Parathyroid adenoma (tissue), 2 donors: ENCODE measurements at regions not wholly inside any gene's neighbourhood (a gene's known extent, or its start where the extent isn't known, plus 50 kb on each side); places are given as distances from the start of the nearest gene placed in this dataset.

Experiments used
- H2AFZ ChIP-seq: fragments of 300-600 bp; sonication (generic); one replicate; pipeline ENCODE4 v1.7.0; 2017; ENCODE audit warnings: antibody characterized with exemption, mild to moderate bottlenecking
- H3K27ac ChIP-seq: fragments of 300-600 bp; sonication (generic); one replicate; pipeline ENCODE4 v1.7.0; 2017
- H3K27me3 ChIP-seq: fragments of 300-600 bp; sonication (generic); one replicate; pipeline ENCODE4 v1.7.0; 2017; ENCODE audit warnings: low read length; ENCODE audit not compliant: control insufficient read depth, insufficient read depth
- H3K36me3 ChIP-seq: fragments of 300-600 bp; sonication (generic); one replicate; pipeline ENCODE4 v1.7.0; 2017; ENCODE audit warnings: low read length; ENCODE audit not compliant: control insufficient read depth, insufficient read depth
- H3K4me1 ChIP-seq: fragments of 300-600 bp; sonication (generic); one replicate; pipeline ENCODE4 v1.7.0; 2017; ENCODE audit warnings: control low read depth
- H3K4me2 ChIP-seq: fragments of 300-600 bp; sonication (generic); one replicate; pipeline ENCODE4 v1.7.0; 2017; ENCODE audit warnings: low read length
- H3K4me3 ChIP-seq: fragments of 300-600 bp; sonication (generic); one replicate; pipeline ENCODE4 v1.7.0; 2017; ENCODE audit warnings: low read depth, low read length
- H3K79me2 ChIP-seq: fragments of 300-600 bp; sonication (generic); one replicate; pipeline ENCODE4 v1.7.0; 2017; ENCODE audit warnings: control low read depth
- H3K9ac ChIP-seq: fragments of 300-600 bp; sonication (generic); one replicate; pipeline ENCODE4 v1.7.0; 2017; ENCODE audit warnings: mild to moderate bottlenecking
- H3K9me3 ChIP-seq: fragments of 300-600 bp; sonication (generic); one replicate; pipeline ENCODE4 v1.7.0; 2017; ENCODE audit warnings: low read length; ENCODE audit not compliant: control insufficient read depth
- TF ChIP-seq, protein P1 (sequence below): fragments of 300-600 bp; sonication (generic); IDR thresholded peaks from one replicate; pipeline ENCODE4 v1.7.0; 2017; ENCODE audit warnings: antibody characterized with exemption, mild to moderate bottlenecking
- donor health status: primary hyperparathyroidism.

DNA sequence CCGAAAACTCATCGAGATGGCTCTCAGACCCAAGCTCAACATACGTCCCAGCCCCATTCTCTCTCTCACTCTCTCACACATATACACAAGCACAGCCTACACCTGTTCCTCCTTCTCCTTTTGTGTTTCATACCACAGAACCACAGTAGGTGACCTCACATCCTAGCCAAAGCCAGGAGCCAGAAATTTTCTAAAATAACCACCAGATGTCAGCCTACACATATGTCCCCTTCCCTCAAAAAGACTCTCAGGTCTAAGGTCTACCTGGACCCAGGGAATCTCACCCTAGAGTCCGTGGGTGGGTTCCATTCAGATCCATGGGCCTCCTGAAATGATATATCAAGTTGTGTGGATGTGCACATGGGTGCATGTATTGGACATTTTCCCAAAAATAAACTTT lies 104.2 kb upstream of the IPO5 start:
- TF ChIP-seq, protein P1, sequence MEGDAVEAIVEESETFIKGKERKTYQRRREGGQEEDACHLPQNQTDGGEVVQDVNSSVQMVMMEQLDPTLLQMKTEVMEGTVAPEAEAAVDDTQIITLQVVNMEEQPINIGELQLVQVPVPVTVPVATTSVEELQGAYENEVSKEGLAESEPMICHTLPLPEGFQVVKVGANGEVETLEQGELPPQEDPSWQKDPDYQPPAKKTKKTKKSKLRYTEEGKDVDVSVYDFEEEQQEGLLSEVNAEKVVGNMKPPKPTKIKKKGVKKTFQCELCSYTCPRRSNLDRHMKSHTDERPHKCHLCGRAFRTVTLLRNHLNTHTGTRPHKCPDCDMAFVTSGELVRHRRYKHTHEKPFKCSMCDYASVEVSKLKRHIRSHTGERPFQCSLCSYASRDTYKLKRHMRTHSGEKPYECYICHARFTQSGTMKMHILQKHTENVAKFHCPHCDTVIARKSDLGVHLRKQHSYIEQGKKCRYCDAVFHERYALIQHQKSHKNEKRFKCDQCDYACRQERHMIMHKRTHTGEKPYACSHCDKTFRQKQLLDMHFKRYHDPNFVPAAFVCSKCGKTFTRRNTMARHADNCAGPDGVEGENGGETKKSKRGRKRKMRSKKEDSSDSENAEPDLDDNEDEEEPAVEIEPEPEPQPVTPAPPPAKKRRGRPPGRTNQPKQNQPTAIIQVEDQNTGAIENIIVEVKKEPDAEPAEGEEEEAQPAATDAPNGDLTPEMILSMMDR, result no peak
- Histone ChIP-seq H3K4me1 (no peaks in the 10 kb centered on the region), H3K4me3 (no peak overlapping the region), H3K27me3 (no peaks in the 10 kb centered on the region), H3K4me2 (no peak overlapping the region), H2AFZ (no peak overlapping the region), H3K79me2 (no peaks in the 10 kb centered on the region), H3K36me3 (no peaks in the 10 kb centered on the region), H3K9me3 (no peaks in the 10 kb centered on the region), H3K9ac (no peak overlapping the region), H3K27ac (no peak overlapping the region)

DNA sequence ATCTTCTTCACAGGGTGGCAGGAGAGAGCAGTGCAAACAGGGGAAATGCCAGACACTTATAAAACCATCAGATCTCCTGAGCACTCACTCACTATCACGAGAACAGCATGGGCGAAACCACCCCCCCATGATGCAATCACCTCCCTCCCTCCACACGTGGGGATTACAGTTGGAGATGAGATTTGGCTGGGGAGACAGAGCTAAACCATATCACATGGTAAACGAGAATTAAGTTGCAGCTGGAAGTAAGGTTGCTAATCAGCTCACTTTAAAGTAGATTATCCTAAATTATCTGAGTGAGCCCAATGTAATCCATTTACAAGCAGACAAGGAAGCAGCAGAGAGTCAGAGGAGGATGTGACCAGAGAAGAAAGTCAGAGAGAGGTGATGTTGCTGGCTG lies 102.2 kb upstream of the IPO5 start:
- Histone ChIP-seq H2AFZ (no peak overlapping the region), H3K9ac (no peak overlapping the region), H3K4me3 (no peak overlapping the region), H3K36me3 (no peaks in the 10 kb centered on the region), H3K27me3 (no peaks in the 10 kb centered on the region), H3K9me3 (no peaks in the 10 kb centered on the region), H3K79me2 (no peaks in the 10 kb centered on the region), H3K27ac (no peak overlapping the region), H3K4me2 (no peak overlapping the region), H3K4me1 (peaks cover 2% of the 10 kb centered on the region)
- TF ChIP-seq, protein P1, result no peak

DNA sequence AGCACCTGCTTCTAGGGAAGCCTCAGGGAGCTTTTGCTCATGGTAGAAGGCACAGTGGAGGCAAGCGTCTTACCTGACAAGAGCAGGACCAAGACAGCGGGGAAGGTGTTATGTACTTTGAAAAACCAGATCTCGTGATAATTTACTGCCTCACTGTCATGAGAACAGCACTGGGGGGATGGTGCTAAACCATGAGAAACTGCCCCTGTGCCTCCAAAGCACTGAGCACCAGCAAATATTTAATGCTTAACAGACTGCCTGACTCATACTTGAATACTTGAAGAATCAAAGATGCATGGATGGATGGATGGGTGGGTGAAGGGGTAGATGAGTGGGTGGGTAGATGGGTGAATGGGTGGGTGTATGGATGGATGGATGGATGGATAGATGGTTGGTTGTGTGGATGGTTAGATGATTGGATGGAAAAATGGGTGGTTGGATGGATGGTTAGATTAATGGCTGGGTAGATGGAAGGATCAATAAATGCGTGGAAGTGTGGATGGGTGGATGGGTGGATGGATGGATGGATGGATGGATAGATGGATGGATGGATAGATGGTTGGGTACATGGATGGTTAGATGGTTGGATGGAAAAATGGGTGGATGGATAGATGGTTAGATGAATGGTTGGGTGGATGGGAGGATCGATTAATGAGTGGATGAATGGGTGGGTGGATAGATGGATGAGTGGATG lies 101.1 kb upstream of the IPO5 start:
- H3K9ac ChIP-seq, result no peak overlapping the region
- H3K4me1 ChIP-seq, result peaks cover 2% of the 10 kb centered on the region
- H3K4me3 ChIP-seq, result no peak overlapping the region
- H2AFZ ChIP-seq, result no peak overlapping the region
- H3K9me3 ChIP-seq, result no peaks in the 10 kb centered on the region
- no peaks in the 10 kb centered on the region for H3K27me3 ChIP-seq
- H3K4me2 ChIP-seq, result no peak overlapping the region
- H3K79me2 ChIP-seq, result no peaks in the 10 kb centered on the region
- no peak overlapping the region for H3K27ac ChIP-seq
- no peaks in the 10 kb centered on the region for H3K36me3 ChIP-seq
- TF ChIP-seq, protein P1, result no peak

DNA sequence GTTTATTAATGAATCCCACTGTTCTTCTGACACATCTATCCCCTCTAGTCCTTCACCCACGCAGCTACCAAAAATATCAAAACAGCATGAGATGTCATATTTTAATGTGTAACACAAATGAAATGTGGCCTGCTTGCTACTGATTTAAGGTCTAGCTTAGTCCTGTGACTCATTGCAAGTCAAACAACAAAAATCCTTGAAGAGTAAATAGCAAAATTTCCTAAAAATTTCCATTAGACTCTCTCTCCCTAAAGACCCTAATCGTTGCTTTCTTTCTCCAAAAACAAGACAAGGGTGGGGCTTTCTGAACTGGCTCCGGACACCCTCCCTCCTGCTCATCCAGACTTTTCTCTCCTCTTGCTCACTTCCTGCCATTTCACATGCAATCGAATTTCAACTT lies 99.9 kb upstream of the IPO5 start:
- no peak overlapping the region for H3K4me3 ChIP-seq
- no peaks in the 10 kb centered on the region for H3K79me2 ChIP-seq
- H3K36me3 ChIP-seq, result no peaks in the 10 kb centered on the region
- no peak overlapping the region for H3K9ac ChIP-seq
- no peak overlapping the region for H2AFZ ChIP-seq
- peaks cover 2% of the 10 kb centered on the region for H3K4me1 ChIP-seq
- H3K27me3 ChIP-seq, result no peaks in the 10 kb centered on the region
- H3K9me3 ChIP-seq, result no peaks in the 10 kb centered on the region
- no peak overlapping the region for H3K4me2 ChIP-seq
- TF ChIP-seq, protein P1, result no peak
- no peak overlapping the region for H3K27ac ChIP-seq
